PC-9 (cell line): ENCODE measurements at regions not wholly inside any gene's neighbourhood (a gene's known extent, or its start where the extent isn't known, plus 50 kb on each side); places are given as distances from the start of the nearest gene placed in this dataset.

Experiments used
- BruUV-seq: library from RNA; stranded (reverse); fragments of 400-500 nt; replicated peaks from 2 replicates; lab custom pipeline; 2021; lab: Mats Ljungman, UMichigan
- CTCF ChIA-PET: fragments of 300-600 bp; sonication (Branson Sonifier 250); formaldehyde crosslinking; loops from one replicate; lab custom pipeline; 2022; ENCODE audit warnings: antibody characterized with exemption; lab: Charles Lee
- POLR2A ChIA-PET: fragments of 300-600 bp; sonication (Branson Sonifier 250); formaldehyde crosslinking; loops from one replicate; lab custom pipeline; 2022; ENCODE audit warnings: antibody characterized with exemption; ENCODE audit not compliant: unreplicated experiment; lab: Charles Lee
- DNase-seq, 2 experiments: peaks; one replicate each; pipeline versions ENCODE4 v3.0.0 to v3.0.0-alpha.2; 2015 to 2022; ENCODE audit warnings: mixed read lengths in 1 of 2
- H2AFZ ChIP-seq: fragments of 200-600 bp; sonication (generic); 2 replicates; pipeline ENCODE4 v1.8.1; 2017; ENCODE audit warnings: antibody characterized with exemption
- H3F3A ChIP-seq: fragments of 200-600 bp; sonication (generic); 2 replicates; pipeline ENCODE4 v1.8.1; 2017; ENCODE audit warnings: antibody characterized with exemption, mild to moderate bottlenecking, low read depth; ENCODE audit not compliant: insufficient read depth
- H3K27ac ChIP-seq: fragments of 200-600 bp; sonication (generic); 2 replicates; pipeline ENCODE4 v1.6.1; 2016; ENCODE audit warnings: mixed run types
- H3K27me3 ChIP-seq: fragments of 200-600 bp; sonication (generic); 2 replicates; pipeline ENCODE4 v1.6.1; 2016; ENCODE audit warnings: low read depth, mixed run types; ENCODE audit not compliant: insufficient read depth
- H3K36me3 ChIP-seq: fragments of 200-600 bp; sonication (generic); 2 replicates; pipeline ENCODE4 v1.6.1; 2016; ENCODE audit warnings: low read depth, mixed run types
- H3K4me1 ChIP-seq: fragments of 200-600 bp; sonication (generic); replicated peaks from 2 replicates; pipeline ENCODE4 v1.6.1; 2016; ENCODE audit warnings: mixed run types; ENCODE audit not compliant: insufficient read depth
- H3K4me2 ChIP-seq: fragments of 200-600 bp; sonication (generic); 2 replicates; pipeline ENCODE4 v1.6.1; 2017; ENCODE audit warnings: mixed run types
- H3K4me3 ChIP-seq: fragments of 200-600 bp; sonication (generic); 2 replicates; pipeline ENCODE4 v1.6.1; 2016; ENCODE audit warnings: mixed run types
- H3K79me2 ChIP-seq: fragments of 200-600 bp; sonication (generic); 2 replicates; pipeline ENCODE4 v1.6.1; 2017; ENCODE audit warnings: low read depth, mixed run types
- H3K9me2 ChIP-seq: fragments of 200-600 bp; sonication (generic); 2 replicates; pipeline ENCODE4 v1.8.1; 2017; ENCODE audit warnings: mild to moderate bottlenecking; ENCODE audit not compliant: insufficient read depth
- H3K9me3 ChIP-seq: fragments of 200-600 bp; sonication (generic); 2 replicates; pipeline ENCODE4 v1.8.1; 2016; ENCODE audit warnings: low read depth; ENCODE audit not compliant: insufficient read depth
- H4K20me1 ChIP-seq: fragments of 200-600 bp; sonication (generic); 2 replicates; pipeline ENCODE4 v1.8.1; 2017; ENCODE audit not compliant: insufficient read depth
- EZH2 ChIP-seq: fragments of 200-600 bp; sonication (generic); IDR thresholded peaks from 2 replicates; pipeline ENCODE4 v1.8.0; 2017; ENCODE audit warnings: antibody characterized with exemption, low read depth
- intact Hi-C: fragments of 100-400 bp; cut with micrococcal nuclease; formaldehyde crosslinking; loops from one replicate; pipeline ENCODE4 v1.10.0; 2022; ENCODE audit not compliant: unreplicated experiment
- TF ChIP-seq, protein P1 (sequence below): fragments of 200-600 bp; sonication (generic); conservative IDR thresholded peaks from 2 replicates; pipeline ENCODE4 v1.6.1; 2017; ENCODE audit warnings: mixed run types, antibody characterized with exemption, mild to moderate bottlenecking, moderate library complexity

DNA sequence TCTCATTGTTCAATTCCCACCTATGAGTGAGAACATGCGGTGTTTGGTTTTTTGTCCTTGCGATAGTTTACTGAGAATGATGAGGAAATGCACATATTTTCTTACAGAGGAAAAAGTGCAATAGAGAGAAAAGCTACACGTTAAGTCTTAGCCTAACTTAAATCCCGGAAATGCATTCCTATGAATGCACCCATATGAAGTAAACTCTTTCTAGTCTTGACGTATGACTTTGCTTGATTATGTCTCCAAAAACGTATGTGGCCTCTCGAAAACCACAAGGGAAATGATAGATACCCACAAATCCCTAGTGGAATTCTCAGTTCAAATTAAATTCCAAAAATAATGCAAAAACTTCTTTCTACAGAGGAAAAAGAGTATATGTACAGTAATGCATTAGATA lies 90.7 kb upstream of the SASH1 start:
- H3K4me3 ChIP-seq = no peak overlapping the region
- BruUV-seq = no TSS peak
- H3F3A ChIP-seq = no peaks in the 10 kb centered on the region
- H3K4me2 ChIP-seq = no peak overlapping the region
- H3K36me3 ChIP-seq = no peaks in the 10 kb centered on the region
- no peaks in the 10 kb centered on the region for H4K20me1 ChIP-seq
- no peaks in the 10 kb centered on the region for H3K27me3 ChIP-seq
- no peak for DNase-seq
- H3K9me2 ChIP-seq = no peaks in the 10 kb centered on the region
- intact Hi-C loops = loop anchor here (5.0 kb wide), 1 partner anchor 745 kb away; the partner anchor contains the start of gene SAMD5
- no peak overlapping the region for H3K27ac ChIP-seq
- POLR2A ChIA-PET = no interaction called here
- CTCF ChIA-PET = interaction anchor here (0.7 kb wide), 1 partner anchor 59 kb away, joined by 5 read pairs; no protein-coding TSS in a partner anchor
- TF ChIP-seq EZH2 = no peak
- TF ChIP-seq, protein P1, sequence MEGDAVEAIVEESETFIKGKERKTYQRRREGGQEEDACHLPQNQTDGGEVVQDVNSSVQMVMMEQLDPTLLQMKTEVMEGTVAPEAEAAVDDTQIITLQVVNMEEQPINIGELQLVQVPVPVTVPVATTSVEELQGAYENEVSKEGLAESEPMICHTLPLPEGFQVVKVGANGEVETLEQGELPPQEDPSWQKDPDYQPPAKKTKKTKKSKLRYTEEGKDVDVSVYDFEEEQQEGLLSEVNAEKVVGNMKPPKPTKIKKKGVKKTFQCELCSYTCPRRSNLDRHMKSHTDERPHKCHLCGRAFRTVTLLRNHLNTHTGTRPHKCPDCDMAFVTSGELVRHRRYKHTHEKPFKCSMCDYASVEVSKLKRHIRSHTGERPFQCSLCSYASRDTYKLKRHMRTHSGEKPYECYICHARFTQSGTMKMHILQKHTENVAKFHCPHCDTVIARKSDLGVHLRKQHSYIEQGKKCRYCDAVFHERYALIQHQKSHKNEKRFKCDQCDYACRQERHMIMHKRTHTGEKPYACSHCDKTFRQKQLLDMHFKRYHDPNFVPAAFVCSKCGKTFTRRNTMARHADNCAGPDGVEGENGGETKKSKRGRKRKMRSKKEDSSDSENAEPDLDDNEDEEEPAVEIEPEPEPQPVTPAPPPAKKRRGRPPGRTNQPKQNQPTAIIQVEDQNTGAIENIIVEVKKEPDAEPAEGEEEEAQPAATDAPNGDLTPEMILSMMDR = no peak
- H2AFZ ChIP-seq = no peak overlapping the region
- H3K4me1 ChIP-seq = no peaks in the 10 kb centered on the region
- H3K9me3 ChIP-seq = no peaks in the 10 kb centered on the region; the same call in 1 of the 2 replicates
- H3K79me2 ChIP-seq = no peaks in the 10 kb centered on the region

DNA sequence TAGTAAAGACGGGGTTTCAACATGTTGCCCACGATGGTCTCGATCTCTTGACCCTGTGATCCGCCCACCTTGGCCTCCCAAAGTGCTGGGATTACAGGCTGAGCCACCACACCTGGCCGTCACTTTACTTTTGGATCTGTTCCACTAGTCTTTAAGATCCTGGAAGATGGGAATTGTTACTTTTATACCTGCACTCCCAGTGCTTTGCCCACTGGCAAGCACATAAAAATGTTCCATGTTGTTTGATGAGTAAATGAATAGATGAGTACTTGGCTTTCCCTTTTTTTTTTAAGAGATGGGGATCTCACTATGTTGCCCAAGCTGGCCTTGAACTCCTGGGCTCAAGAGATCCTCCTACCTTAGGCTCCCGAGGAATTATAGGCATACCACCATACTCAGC lies 84.8 kb upstream of the SASH1 start:
- Histone ChIP-seq H3F3A (peaks cover 7% of the 10 kb centered on the region; the same call in 1 of the 2 replicates), H3K27ac (no peak overlapping the region), H3K9me2 (no peaks in the 10 kb centered on the region), H3K79me2 (no peaks in the 10 kb centered on the region), H3K9me3 (no peaks in the 10 kb centered on the region; the same call in 1 of the 2 replicates), H3K27me3 (no peaks in the 10 kb centered on the region), H4K20me1 (no peaks in the 10 kb centered on the region), H3K4me2 (no peak overlapping the region), H3K36me3 (no peaks in the 10 kb centered on the region), H3K4me3 (no peak overlapping the region), H3K4me1 (peaks cover 12% of the 10 kb centered on the region), H2AFZ (no peak overlapping the region)
- ChIA-PET POLR2A (no interaction called here), CTCF (interaction anchor here (0.6 kb wide), 1 partner anchor 77 kb away, joined by 4 read pairs; no protein-coding TSS in a partner anchor)
- DNase-seq = no peak
- intact Hi-C loops = no loop called here
- BruUV-seq = no TSS peak
- TF ChIP-seq, protein P1 = no peak
- no peak for TF ChIP-seq EZH2

DNA sequence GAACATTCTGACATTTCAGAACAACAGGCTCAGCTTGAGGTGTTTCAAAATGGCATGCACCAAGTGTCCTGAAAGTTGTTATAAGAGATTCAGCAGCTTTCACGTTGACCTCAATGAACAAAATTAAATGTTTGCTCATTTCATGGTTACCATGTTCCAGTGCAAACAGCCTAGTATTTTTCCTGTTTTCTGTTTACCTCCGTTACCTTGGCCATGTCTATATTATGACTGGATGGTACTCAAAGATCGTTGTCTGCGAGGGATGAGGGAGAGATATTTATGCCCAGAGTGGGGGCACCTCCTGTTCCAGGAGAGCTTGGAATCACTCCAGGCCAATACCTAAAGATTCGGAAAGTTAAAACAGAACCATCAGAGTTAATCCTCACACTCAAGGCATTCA lies 83.8 kb upstream of the SASH1 start:
- no peaks in the 10 kb centered on the region for H4K20me1 ChIP-seq
- no peak overlapping the region for H3K4me3 ChIP-seq
- DNase-seq = no peak
- H3K9me2 ChIP-seq = no peaks in the 10 kb centered on the region
- no peaks in the 10 kb centered on the region for H3K36me3 ChIP-seq
- TF ChIP-seq, protein P1 = no peak
- no peak for TF ChIP-seq EZH2
- BruUV-seq = no TSS peak
- H3K9me3 ChIP-seq = no peaks in the 10 kb centered on the region; the same call in 1 of the 2 replicates
- CTCF ChIA-PET = no interaction called here
- H2AFZ ChIP-seq = no peak overlapping the region
- peaks cover 21% of the 10 kb centered on the region for H3K4me1 ChIP-seq
- no peaks in the 10 kb centered on the region for H3K27me3 ChIP-seq
- H3K27ac ChIP-seq = no peak overlapping the region
- H3K4me2 ChIP-seq = no peak overlapping the region
- intact Hi-C loops = no loop called here
- H3F3A ChIP-seq = peaks cover 15% of the 10 kb centered on the region; the same call in 1 of the 2 replicates
- no peaks in the 10 kb centered on the region for H3K79me2 ChIP-seq
- POLR2A ChIA-PET = no interaction called here
